Renal cortex interstitium (tissue), 11 donors: ENCODE measurements at regions not wholly inside any gene's neighbourhood (a gene's known extent, or its start where the extent isn't known, plus 50 kb on each side); places are given as distances from the start of the nearest gene placed in this dataset.
"Not testable (repeated sequence)": the region's sequence is repeated elsewhere in the genome, so short reads cannot be mapped to it uniquely, and the experiment has no call there.

Source experiments
- DNase-seq, 11 donors: peaks; one replicate each; pipeline ENCODE4 v3.0.0-alpha.2; 2013; ENCODE audit warnings: low read depth in 9 of 11, low spot score in 4 of 11; ENCODE audit errors: extremely low read depth in 1 of 11

DNA sequence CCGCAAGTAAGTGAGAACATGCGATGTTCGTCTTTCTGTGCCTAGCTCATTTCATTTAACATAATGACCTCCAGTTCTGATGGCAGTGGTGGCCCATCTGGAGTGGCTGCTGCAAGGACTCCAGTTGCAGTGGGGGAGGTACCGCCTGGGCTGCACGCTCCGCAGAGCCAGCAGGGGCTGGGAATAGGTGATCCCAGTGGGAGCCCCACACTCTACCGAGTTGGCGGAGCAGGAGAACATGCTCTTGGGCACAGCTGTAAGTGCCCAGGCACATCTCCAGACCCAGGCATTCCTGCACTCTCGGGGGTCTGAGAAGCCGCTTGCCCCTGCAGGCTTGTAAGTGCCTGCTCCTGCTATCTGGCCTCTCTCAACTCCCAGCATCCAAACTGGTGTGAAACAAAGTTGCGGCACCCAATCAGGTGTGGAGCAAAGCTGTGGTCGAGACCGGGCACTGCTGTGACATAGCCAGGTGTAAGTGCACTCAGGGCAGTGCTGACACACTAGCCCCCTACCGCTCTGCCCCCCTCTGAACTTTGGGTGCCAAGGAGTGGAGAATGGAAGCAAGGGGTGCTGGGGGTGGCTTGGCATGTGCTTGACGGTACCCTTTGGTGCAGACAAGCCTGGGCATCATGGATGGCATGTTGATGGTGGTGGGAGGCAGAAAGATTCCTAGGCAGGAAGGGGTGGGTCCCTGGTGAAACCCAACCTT, 130.2 kb downstream of the HTR1B start:
- DNase-seq: no peak

DNA sequence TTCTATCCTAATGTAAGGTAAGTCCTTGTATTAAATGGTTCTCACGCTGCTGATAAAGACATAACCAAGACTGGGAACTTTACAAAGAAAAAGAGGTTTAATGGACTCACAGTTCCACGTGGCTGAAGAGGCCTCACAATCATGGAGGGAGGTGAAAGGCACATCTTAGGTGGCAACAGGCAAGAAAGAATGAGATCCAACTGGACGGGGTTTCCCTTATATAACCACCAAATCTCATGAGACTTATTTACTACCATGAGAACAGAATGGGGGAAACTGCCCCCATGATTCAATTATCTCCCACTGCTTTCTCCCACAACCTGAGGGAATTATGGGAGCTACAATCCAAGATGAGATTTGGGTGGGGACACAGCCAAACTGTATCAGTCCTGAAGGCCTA, 136.6 kb downstream of the HTR1B start:
- DNase-seq: no peak

DNA sequence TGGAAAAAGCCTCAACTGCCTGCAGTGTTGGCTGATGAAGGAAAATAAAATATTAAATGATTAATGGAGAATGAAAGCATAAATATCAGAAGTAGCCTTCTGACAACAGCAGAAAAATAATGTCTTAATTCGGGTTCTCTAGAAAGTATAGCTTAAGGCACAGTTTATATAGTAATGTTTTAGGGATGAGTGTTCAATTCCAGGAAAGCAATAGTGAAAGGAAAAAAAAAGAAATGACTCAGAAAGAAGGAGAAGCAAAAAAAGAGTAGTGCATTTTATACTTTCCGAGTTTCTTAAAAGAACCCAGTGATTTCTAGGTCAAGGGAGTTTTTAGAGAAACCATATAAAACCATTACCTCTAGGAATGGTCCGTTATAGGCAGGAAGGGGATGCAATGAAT, 137.3 kb downstream of the HTR1B start:
- no peak for DNase-seq

DNA sequence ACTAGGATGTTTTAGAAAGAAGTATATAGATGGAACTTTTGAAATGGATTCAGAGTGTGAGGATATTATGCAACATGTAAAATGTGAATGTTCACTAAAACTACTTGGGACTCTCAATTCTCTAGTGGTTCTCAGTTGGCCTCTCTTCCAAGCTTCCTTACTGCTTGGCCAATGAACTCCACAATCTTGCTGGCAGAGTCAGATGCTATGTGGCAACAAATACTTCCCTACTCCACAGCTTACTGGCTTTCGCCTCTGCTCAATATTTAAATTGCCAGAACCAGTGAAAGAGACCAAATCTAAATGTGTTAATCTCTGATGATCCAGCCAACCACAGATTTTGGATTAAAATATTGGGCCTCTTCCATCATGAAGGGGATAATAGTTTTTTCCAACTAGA, 138.4 kb downstream of the HTR1B start:
- DNase-seq: no peak

- DNase-seq: no peak
Observed at GRCh38 chr6:77322604-77323003, 140.7 kb downstream of the HTR1B start.

DNA sequence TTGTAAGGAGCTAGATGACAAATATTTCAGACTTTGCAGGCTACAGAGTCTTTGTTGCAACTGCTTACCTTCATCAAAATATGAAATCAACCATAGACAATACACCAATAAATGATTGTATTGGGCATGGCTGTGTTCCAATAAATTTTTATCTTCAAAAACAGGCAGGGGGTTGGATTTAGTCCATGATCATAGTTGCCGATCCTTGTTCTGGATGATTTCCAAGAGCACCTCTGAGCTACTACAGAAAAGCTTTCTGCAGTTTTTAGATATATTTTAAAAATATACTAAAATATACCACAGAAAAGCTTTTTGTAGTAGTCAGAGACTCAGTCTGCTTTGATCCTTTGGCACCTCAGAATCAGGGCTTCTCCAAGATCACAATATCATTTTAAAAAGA, 145.0 kb downstream of the HTR1B start:
- DNase-seq: no peak

GRCh38 chr6:77313595-77313994, 149.7 kb downstream of the HTR1B start:
- DNase-seq: no peak

DNA sequence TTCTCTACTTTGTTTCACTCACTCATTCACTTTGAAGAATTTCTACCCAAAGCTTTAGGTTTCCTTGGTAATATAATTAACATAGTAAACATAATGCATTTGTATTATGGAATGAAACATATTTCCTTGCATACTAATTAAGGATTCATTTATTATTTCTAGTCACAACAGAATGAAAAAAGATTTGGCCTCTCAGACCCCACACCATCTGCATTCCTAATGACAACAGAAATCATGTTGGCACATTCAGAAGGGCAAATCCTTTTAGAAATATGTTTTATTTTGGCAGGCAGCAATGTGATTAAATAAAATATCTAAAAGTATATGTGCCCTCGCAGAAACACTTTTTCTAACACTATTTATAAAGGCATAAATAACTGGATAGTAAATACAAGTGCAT, 163.4 kb downstream of the HTR1B start:
- DNase-seq: no peak

- DNase-seq: no peak
Observed at GRCh38 chr6:77298283-77298682, 165.0 kb downstream of the HTR1B start.

DNA sequence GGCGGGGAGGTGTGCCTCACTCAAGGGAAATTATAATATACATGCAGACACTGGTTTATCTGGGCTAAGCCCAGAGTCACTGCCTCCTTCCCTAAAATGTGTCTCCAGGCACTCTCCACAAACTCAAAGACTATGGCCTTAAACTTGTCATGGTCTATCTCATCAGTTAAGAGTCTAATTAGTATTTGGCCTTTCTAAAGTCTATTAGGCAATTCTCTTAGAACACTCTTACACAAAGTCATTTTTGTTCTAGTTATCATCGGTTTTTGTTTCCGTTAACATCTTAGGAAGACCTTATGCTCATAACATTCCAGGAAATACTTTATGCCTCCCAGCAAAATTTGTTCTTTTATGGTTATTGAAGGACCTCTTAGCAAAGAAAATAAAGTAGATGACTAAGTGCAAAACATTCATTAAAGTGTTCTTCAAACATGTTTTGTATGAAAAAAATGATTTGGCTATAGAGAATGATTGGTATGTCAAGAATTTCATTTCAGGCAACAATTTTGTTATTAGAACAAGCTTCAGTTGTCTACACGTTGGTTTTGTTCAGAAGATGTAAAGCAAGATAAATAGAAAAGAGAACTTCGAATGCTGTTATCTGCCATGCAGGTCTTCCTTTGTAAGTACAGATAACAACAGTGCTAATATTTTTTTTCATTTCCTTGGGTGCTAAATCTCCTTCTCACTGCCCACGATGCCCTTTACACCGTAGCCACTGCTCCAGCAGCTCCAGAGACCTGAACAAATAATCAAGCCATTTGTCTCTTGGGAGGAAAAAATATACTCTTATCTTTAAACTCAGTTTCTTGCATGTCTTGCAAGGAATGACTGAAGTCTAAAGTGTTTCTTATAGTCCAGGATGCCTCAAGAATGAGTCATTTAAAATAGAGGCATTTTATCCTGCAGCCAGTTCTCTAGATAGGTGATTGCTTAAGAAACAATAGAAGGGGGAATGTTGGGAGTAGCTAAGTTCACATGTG, 170.4 kb downstream of the HTR1B start:
- DNase-seq: no peak

DNA sequence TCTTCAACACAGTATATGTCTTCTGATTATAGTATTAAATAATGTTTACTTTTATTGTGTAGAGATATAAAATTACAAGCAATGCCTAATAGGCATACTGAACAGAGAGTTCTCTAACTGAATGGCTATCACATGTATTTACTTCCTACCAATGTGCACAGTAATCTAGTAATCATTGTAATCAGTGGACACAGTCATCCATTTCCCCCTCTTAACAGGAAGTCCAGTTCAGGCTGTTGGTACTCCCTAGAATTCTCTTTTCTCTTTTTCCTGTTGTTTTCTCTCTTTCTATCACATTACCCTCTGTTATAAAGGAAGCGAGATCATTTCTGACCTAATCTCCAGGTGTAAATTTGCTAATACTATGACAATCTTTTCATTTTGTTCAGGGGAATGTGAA, 172.5 kb downstream of the HTR1B start:
- DNase-seq: no peak

DNA sequence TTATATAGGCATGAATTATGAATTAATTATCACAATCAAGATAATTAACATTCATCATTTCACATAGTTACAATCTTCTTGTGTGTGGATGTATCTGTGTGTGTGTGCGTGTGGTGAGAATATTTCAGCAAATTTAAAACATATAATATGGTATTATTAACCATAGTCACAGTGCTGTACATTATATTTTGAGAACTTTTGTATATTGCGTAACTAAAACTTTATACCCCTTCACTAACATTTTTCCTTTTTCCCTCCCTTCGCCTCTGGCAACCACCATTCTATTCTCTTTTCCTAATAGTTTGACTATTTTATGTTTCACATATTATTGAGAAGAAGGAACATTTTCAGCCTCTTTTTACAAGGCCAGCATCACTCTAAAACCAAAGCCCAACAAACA, 176.8 kb downstream of the HTR1B start:
- DNase-seq: no peak

DNA sequence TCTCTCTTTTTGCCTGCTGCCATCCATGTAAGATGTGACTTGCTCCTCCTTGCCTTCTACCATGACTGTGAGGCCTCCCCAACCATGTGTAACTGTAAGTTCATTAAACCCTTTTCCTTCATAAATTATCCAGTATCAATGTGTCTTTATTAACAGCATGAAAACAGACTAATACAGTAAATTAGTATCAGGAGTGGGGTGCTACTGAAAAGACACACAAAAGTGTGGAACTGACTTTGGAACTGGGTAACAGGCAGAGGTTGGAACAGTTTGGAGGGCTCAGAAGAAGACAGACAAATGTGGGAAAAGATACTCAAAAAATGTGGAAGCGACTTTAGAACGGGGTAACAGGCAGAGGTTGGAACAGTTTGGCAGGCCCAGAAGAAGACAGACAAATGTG, 189.4 kb downstream of the HTR1B start:
- no peak for DNase-seq

DNA sequence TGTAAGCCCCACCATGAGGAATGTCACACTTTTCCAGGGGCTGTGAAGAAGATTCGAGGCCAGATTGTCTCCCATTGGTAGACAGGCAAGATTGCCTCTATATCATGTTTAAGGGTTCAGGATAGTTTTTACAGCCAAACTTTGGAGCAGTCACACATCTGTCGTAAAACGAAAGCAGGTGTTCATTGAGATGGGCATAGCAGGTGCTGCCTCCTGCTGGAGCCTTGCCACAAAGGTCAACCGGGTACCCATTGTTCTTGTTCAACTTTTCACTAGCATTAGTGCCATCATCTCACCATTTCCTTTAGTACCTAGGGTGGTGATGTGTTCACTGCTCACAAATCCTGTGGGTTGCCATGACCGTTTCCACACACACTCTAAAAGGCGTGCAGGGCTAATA, 198.3 kb downstream of the HTR1B start:
- no peak for DNase-seq

DNA sequence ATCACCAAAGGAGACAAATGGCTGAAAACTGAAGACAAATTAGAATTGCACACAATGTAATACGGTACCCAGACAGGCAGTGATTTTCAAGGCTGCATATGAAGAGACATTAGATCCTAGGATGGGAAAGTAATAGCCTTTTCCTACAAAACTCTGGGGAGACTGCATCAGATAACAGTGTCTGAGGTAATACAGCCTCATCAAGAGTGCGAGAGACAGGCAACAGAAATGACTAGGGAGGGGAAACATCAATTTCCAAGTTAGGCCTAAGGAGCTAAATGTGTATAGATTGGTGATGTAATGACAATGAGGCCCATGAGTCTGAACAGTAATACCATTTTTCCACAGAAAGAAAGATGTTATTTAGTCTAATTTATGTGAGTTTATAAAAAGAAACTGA, 200.3 kb downstream of the HTR1B start:
- no peak for DNase-seq

- not testable (repeated sequence) for DNase-seq
Observed at GRCh38 chr6:77251801-77252200, 211.5 kb downstream of the HTR1B start.

DNA sequence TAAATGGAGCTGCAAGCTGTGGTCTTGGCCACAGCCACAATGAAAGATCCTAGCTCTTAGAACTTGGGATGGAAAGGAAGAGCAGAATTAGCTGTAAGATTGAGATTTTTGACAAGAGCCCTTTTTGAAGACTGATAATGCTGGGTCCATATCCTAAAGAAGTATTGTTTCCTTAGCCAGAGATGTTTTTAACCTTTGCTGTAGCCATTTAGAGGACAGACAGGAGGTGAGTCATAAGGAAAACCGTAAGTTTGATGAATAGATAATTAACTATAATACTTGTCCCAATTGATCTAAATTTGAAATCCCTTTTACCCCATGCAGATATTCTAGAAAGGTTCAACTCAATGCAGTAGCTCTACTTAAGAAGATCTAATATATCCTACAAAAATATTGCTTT, 213.7 kb downstream of the HTR1B start:
- no peak for DNase-seq

- DNase-seq: no peak
Observed at GRCh38 chr6:77245026-77245425, 218.3 kb downstream of the HTR1B start.

GRCh38 chr6:77231438-77232305, 231.6 kb downstream of the HTR1B start:
- DNase-seq: no peak

GRCh38 chr6:77228279-77228678, 235.0 kb downstream of the HTR1B start:
- no peak for DNase-seq
